Frontal cortex (tissue), 3 donors: ENCODE measurements at regions not wholly inside any gene's neighbourhood (a gene's known extent, or its start where the extent isn't known, plus 50 kb on each side); places are given as distances from the start of the nearest gene placed in this dataset.
"Not testable (repeated sequence)": the region's sequence is repeated elsewhere in the genome, so short reads cannot be mapped to it uniquely, and the experiment has no call there.

Experiments used
- DNase-seq, 2 donors: peaks; one replicate each; pipeline ENCODE4 v3.0.0; 2012; ENCODE audit warnings: low spot score in 2 of 2
- FAIRE-seq: peaks from 2 replicates; lab custom pipeline; 2012; peaks lifted over from hg19 to GRCh38; lab: Jason Lieb, UNC
- donor health status: control.
- donor health status: control.
- donor health status: control.

- no peak for DNase-seq
- FAIRE-seq, result no peak
Observed at GRCh38 chr1:195867638-195868037, 740.6 kb downstream of the KCNT2 start.

GRCh38 chr1:195866781-195867222 is 741.4 kb downstream of the KCNT2 start:
- DNase-seq (no peak), FAIRE-seq (no peak)

- DNase-seq (no peak), FAIRE-seq (no peak)
Observed at GRCh38 chr1:195866091-195866780, 742.0 kb downstream of the KCNT2 start.

GRCh38 chr1:195851804-195852203 is 756.4 kb downstream of the KCNT2 start:
- no peak for DNase-seq
- FAIRE-seq, result no peak

- DNase-seq (no peak), FAIRE-seq (no peak)
Observed at GRCh38 chr1:195851016-195851601, 757.1 kb downstream of the KCNT2 start.

GRCh38 chr1:195849180-195849579 is 759.1 kb downstream of the KCNT2 start:
- FAIRE-seq (no peak), DNase-seq (no peak)

GRCh38 chr1:195847957-195848875 is 760.0 kb downstream of the KCNT2 start:
- DNase-seq, FAIRE-seq: not testable (repeated sequence)

- FAIRE-seq (no peak), DNase-seq (no peak)
Observed at GRCh38 chr1:195831789-195832188, 776.5 kb downstream of the KCNT2 start.

GRCh38 chr1:195828325-195828724 is 779.9 kb downstream of the KCNT2 start:
- DNase-seq, result no peak
- FAIRE-seq, result no peak

- FAIRE-seq (no peak), DNase-seq (no peak)
Observed at GRCh38 chr1:195820925-195821324, 787.3 kb downstream of the KCNT2 start.

GRCh38 chr1:195806060-195806459 is 802.2 kb downstream of the KCNT2 start:
- FAIRE-seq, result no peak
- no peak for DNase-seq

GRCh38 chr1:195804547-195804946 is 803.7 kb downstream of the KCNT2 start:
- DNase-seq (no peak), FAIRE-seq (no peak)

- DNase-seq (no peak), FAIRE-seq (no peak)
Observed at GRCh38 chr1:195799016-195799415, 809.2 kb downstream of the KCNT2 start.

GRCh38 chr1:195794225-195794624 is 814.0 kb downstream of the KCNT2 start:
- no peak for DNase-seq

GRCh38 chr1:195791796-195792195 is 816.4 kb downstream of the KCNT2 start:
- FAIRE-seq, result no peak
- no peak for DNase-seq

More at GRCh38 chr1:195794225-195794624, 814.0 kb downstream of the KCNT2 start:
- no peak for FAIRE-seq

GRCh38 chr1:195790514-195791168 is 817.6 kb downstream of the KCNT2 start:
- DNase-seq (no peak), FAIRE-seq (no peak)

- no peak for DNase-seq
Observed at GRCh38 chr1:195789321-195789720, 818.9 kb downstream of the KCNT2 start.

GRCh38 chr1:195788721-195789120 is 819.5 kb downstream of the KCNT2 start:
- no peak for FAIRE-seq
- DNase-seq, result no peak

More at GRCh38 chr1:195789321-195789720, 818.9 kb downstream of the KCNT2 start:
- no peak for FAIRE-seq

- no peak for DNase-seq
- no peak for FAIRE-seq
Observed at GRCh38 chr1:195785830-195786229, 822.4 kb downstream of the KCNT2 start.

- no peak for DNase-seq
- no peak for FAIRE-seq
Observed at GRCh38 chr1:195773931-195774330, 834.3 kb downstream of the KCNT2 start.
